CD4-positive, alpha-beta T cell treated with Interferon gamma for 1 hour (primary cell): ENCODE measurements at regions not wholly inside any gene's neighbourhood (a gene's known extent, or its start where the extent isn't known, plus 50 kb on each side); places are given as distances from the start of the nearest gene placed in this dataset.

ENCODE experiments used
- DNase-seq: peaks from one replicate; pipeline ENCODE4 v3.0.0-alpha.2; 2020

GRCh38 chr6:150713487-150713886, 113.8 kb downstream of the PLEKHG1 start:
- no peak for DNase-seq

- no peak for DNase-seq
These were observed 114.2 kb downstream of the PLEKHG1 start for GRCh38 chr6:150713931-150714330.

- DNase-seq, result no peak
These were observed 115.4 kb downstream of the PLEKHG1 start for GRCh38 chr6:150715133-150715532.

GRCh38 chr6:150717419-150717818, 117.7 kb downstream of the PLEKHG1 start:
- no peak for DNase-seq

GRCh38 chr6:150719099-150719766, 119.5 kb downstream of the PLEKHG1 start:
- DNase-seq, result no peak

GRCh38 chr6:150719831-150720230, 120.1 kb downstream of the PLEKHG1 start:
- DNase-seq, result no peak

- peak; percentile 10 for DNase-seq
These were observed 121.1 kb downstream of the PLEKHG1 start for GRCh38 chr6:150720774-150721233.

GRCh38 chr6:150721418-150722266, 122.0 kb downstream of the PLEKHG1 start:
- DNase-seq, result no peak

GRCh38 chr6:150722614-150723344, 123.1 kb downstream of the PLEKHG1 start:
- no peak for DNase-seq

- DNase-seq, result no peak
These were observed 123.6 kb downstream of the PLEKHG1 start for GRCh38 chr6:150723345-150723658.

GRCh38 chr6:150723857-150724256, 124.2 kb downstream of the PLEKHG1 start:
- no peak for DNase-seq

- DNase-seq, result no peak
These were observed 126.1 kb downstream of the PLEKHG1 start for GRCh38 chr6:150725795-150726194.

- no peak for DNase-seq
These were observed 129.6 kb downstream of the PLEKHG1 start for GRCh38 chr6:150729188-150729748.

GRCh38 chr6:150730801-150731457, 131.2 kb downstream of the PLEKHG1 start:
- no peak for DNase-seq

- no peak for DNase-seq
These were observed 132.6 kb upstream of the MTHFD1L start for GRCh38 chr6:150732765-150733539.

- no peak for DNase-seq
These were observed 131.8 kb upstream of the MTHFD1L start for GRCh38 chr6:150733726-150734125.

GRCh38 chr6:150734235-150734634, 131.3 kb upstream of the MTHFD1L start:
- no peak for DNase-seq

- DNase-seq, result no peak
These were observed 130.1 kb upstream of the MTHFD1L start for GRCh38 chr6:150735341-150735851.

GRCh38 chr6:150738092-150738629, 127.3 kb upstream of the MTHFD1L start:
- DNase-seq, result no peak

- DNase-seq, result no peak
These were observed 125.7 kb upstream of the MTHFD1L start for GRCh38 chr6:150739711-150740349.

- no peak for DNase-seq
These were observed 125.0 kb upstream of the MTHFD1L start for GRCh38 chr6:150740453-150740852.
